HepG2 (cell line): ENCODE measurements at regions not wholly inside any gene's neighbourhood (a gene's known extent, or its start where the extent isn't known, plus 50 kb on each side); places are given as distances from the start of the nearest gene placed in this dataset.

Experiments
- ATF3 ChIP-seq: sonication (generic); formaldehyde crosslinking; IDR thresholded peaks from 2 replicates; pipeline ENCODE4 v1.4.0; 2020; ENCODE audit warnings: missing genetic modification reagents
- CHD4 ChIP-seq: fragments of 200-600 bp; sonication (generic); IDR thresholded peaks from 2 replicates; pipeline ENCODE4 v1.7.0; 2017; ENCODE audit warnings: mild to moderate bottlenecking, low read length, borderline replicate concordance
- ESRRA ChIP-seq: sonication (generic); formaldehyde crosslinking; IDR thresholded peaks from 2 replicates; pipeline ENCODE4 v1.5.1; 2020; ENCODE audit warnings: mild to moderate bottlenecking, low read depth, missing genetic modification reagents
- EZH2 ChIP-seq: conservative IDR thresholded peaks from 2 replicates; pipeline ENCODE4 v1.6.1; 2012; ENCODE audit warnings: mild to moderate bottlenecking, low read depth, low read length, moderate library complexity
- JDP2 ChIP-seq: sonication (generic); formaldehyde crosslinking; IDR thresholded peaks from 2 replicates; pipeline ENCODE4 v1.8.1; 2022; ENCODE audit warnings: missing genetic modification reagents, borderline replicate concordance
- JUND ChIP-seq: sonication (generic); formaldehyde crosslinking; IDR thresholded peaks from 2 replicates; pipeline ENCODE4 v1.8.0; 2022; ENCODE audit warnings: mild to moderate bottlenecking, missing genetic modification reagents
- MAF1 ChIP-seq: sonication (generic); formaldehyde crosslinking; IDR thresholded peaks from 2 replicates; pipeline ENCODE4 v1.5.0; 2020; ENCODE audit warnings: missing genetic modification reagents, borderline replicate concordance
- TRIM22 ChIP-seq: fragments of 450-650 bp; IDR thresholded peaks from 2 replicates; pipeline ENCODE4 v1.6.1; 2017
- ZBTB1 ChIP-seq: sonication (generic); formaldehyde crosslinking; IDR thresholded peaks from 2 replicates; pipeline ENCODE4 v1.4.0; 2020; ENCODE audit warnings: missing genetic modification reagents, borderline replicate concordance
- ZBTB40 ChIP-seq, 2 experiments: fragments of 450-650 bp in 1 of 2; sonication (generic) in 1 of 2; formaldehyde crosslinking in 1 of 2; IDR thresholded peaks; 2 replicates each; pipeline versions ENCODE4 v1.6.1 to v1.8.0; 2016 to 2022; ENCODE audit warnings: antibody characterized with exemption in 1 of 2, mild to moderate bottlenecking in 1 of 2, missing genetic modification reagents in 1 of 2
- ZNF44 ChIP-seq: sonication (generic); formaldehyde crosslinking; IDR thresholded peaks from 2 replicates; pipeline ENCODE4 v1.5.1; 2020; ENCODE audit warnings: mild to moderate bottlenecking, missing genetic modification reagents
- ZNF775 ChIP-seq: sonication (generic); formaldehyde crosslinking; IDR thresholded peaks from 2 replicates; pipeline ENCODE4 v1.4.0; 2020; ENCODE audit warnings: missing genetic modification reagents, mild to moderate bottlenecking, moderate library complexity, borderline replicate concordance

DNA sequence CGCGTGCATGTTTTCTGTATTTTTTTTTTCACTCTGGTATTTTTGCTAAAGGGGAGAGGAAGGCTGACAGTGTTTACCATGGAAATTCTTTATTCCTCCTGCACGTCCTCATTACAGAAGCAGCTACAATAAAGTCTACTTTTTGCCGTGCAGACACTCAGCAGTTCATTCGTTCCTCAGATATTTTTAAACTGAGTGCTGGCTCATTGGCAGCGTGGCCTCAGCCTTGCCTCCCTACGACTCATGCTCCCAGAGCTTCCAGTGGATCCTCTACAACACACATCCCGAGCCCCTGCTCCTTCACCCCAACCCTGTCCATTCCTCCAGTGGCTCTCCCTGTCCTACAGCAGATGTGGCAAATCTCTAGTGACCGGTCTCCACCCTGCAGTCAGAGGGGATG is 239.2 kb upstream of the ZMIZ1 start:
- no peak for TF ChIP-seq ZNF775 (CRISPR knock-in tag)
- TF ChIP-seq MAF1 (CRISPR knock-in tag): no peak
- no peak for TF ChIP-seq ZNF44 (CRISPR knock-in tag)
- no peak for TF ChIP-seq ZBTB40 (IDR thresholded peaks at IDR 0.05)
- TF ChIP-seq ZBTB40 (CRISPR knock-in tag; IDR thresholded peaks at IDR 0.05): no peak
- no peak for TF ChIP-seq ZBTB1 (CRISPR knock-in tag)
- TF ChIP-seq EZH2: no peak
- TF ChIP-seq TRIM22: no peak
- no peak for TF ChIP-seq JUND (CRISPR knock-in tag)
- no peak for TF ChIP-seq CHD4
- TF ChIP-seq ESRRA (CRISPR knock-in tag): no peak
- no peak for TF ChIP-seq JDP2 (CRISPR knock-in tag)
- no peak for TF ChIP-seq ATF3
